HG02678 (cell line): ENCODE measurements at regions not wholly inside any gene's neighbourhood (a gene's known extent, or its start where the extent isn't known, plus 50 kb on each side); places are given as distances from the start of the nearest gene placed in this dataset.
"Not testable (repeated sequence)": the region's sequence is repeated elsewhere in the genome, so short reads cannot be mapped to it uniquely, and the experiment has no call there.

Source experiments
- ATAC-seq: cut with Tn5 transposase; IDR thresholded peaks from one replicate; pipeline ENCODE4 v1.9.1; 2021; ENCODE audit warnings: mild to moderate bottlenecking, moderate library complexity; ENCODE audit not compliant: unreplicated experiment

GRCh38 chr3:181610083-181610972, 101.4 kb upstream of the SOX2 start:
- no peak for ATAC-seq

- no peak for ATAC-seq
Observed at GRCh38 chr3:181609030-181609767, 102.5 kb upstream of the SOX2 start.

GRCh38 chr3:181604267-181604666, 107.5 kb upstream of the SOX2 start:
- no peak for ATAC-seq

GRCh38 chr3:181596126-181596525, 115.6 kb upstream of the SOX2 start:
- no peak for ATAC-seq

- ATAC-seq, result not testable (repeated sequence)
Observed at GRCh38 chr3:181590939-181591338, 120.8 kb upstream of the SOX2 start.

- ATAC-seq, result no peak
Observed at GRCh38 chr3:181582619-181583018, 129.1 kb upstream of the SOX2 start.

- no peak for ATAC-seq
Observed at GRCh38 chr3:181581656-181582055, 130.1 kb upstream of the SOX2 start.

- ATAC-seq, result no peak
Observed at GRCh38 chr3:181578743-181579142, 133.0 kb upstream of the SOX2 start.

- ATAC-seq, result no peak
Observed at GRCh38 chr3:181572432-181572831, 139.3 kb upstream of the SOX2 start.

- ATAC-seq, result no peak
Observed at GRCh38 chr3:181570472-181570871, 141.3 kb upstream of the SOX2 start.

GRCh38 chr3:181569356-181569940, 142.3 kb upstream of the SOX2 start:
- no peak for ATAC-seq

- no peak for ATAC-seq
Observed at GRCh38 chr3:181568693-181569092, 143.0 kb upstream of the SOX2 start.

GRCh38 chr3:181568248-181568647, 143.5 kb upstream of the SOX2 start:
- ATAC-seq, result no peak

- ATAC-seq, result no peak
Observed at GRCh38 chr3:181567311-181568075, 144.2 kb upstream of the SOX2 start.

- ATAC-seq, result no peak
Observed at GRCh38 chr3:181565416-181565815, 146.3 kb upstream of the SOX2 start.

GRCh38 chr3:181564222-181564621, 147.5 kb upstream of the SOX2 start:
- ATAC-seq, result no peak

GRCh38 chr3:181561139-181562031, 150.3 kb upstream of the SOX2 start:
- no peak for ATAC-seq

- no peak for ATAC-seq
Observed at GRCh38 chr3:181558870-181559269, 152.9 kb upstream of the SOX2 start.

GRCh38 chr3:181555681-181556080, 156.0 kb upstream of the SOX2 start:
- ATAC-seq, result no peak

- ATAC-seq, result no peak
Observed at GRCh38 chr3:181554233-181554765, 157.4 kb upstream of the SOX2 start.
